ENCODE measurements at regions not wholly inside any gene's neighbourhood (a gene's known extent, or its start where the extent isn't known, plus 50 kb on each side); places are given as distances from the start of the nearest gene placed in this dataset.
"Not testable (repeated sequence)": the region's sequence is repeated elsewhere in the genome, so short reads cannot be mapped to it uniquely, and the experiment has no call there.

DNA sequence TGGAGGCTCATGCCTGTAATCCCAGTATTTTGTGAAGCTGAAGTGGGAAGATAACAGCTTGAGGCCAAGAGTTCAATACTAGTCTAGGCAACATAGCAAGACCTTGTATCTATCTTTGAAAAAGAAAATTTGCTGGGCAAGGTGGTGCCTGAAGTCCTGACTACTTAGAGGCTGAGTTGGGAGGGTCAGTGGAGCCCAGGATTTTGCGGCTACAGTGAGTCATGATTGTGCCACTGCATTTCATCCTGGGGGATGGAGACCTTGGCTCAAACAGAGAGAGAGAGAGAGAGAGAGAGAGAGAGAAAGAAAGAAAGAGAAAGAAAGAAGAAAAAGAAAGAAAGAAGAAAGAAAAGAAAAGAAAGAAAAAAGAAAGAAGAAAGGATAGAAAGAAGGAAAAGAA, 1872.3 kb upstream of the PCDH20 start:
- ATAC-seq (replicated peaks) (no peak), DNase-seq (no peak)
- Mint-ChIP-seq H3K27ac (no peak overlapping the region), H3K36me3 (no peaks in the 10 kb centered on the region), H3K27me3 (no peaks in the 10 kb centered on the region), H3K9me3 (peaks cover 5 to 8% of the 10 kb centered on the region in 2 donors), H3K4me3 (no peak overlapping the region), H3K4me1 (no peaks in the 10 kb centered on the region)

DNA sequence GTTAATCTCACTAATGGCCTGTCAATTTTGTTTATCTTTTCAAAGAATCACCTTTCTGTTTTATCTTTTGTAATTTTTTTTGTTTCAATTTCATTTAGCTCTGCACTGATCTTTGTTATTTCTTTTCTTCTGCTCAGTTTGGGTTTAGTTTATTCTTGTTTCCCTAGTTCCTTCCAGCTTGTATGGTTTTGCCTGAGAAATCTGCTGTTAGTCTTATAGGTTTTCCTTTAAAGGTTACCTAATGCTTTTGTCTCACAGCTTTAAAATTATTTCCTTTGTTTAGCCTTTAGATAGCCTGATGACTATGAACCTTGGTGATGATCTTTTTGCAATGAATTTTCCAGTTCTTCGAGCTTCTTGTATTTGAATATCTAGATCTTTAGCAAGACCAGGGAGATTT, 1869.8 kb upstream of the PCDH20 start:
- Mint-ChIP-seq H3K36me3 (no peaks in the 10 kb centered on the region), H3K4me3 (no peak overlapping the region)
- ATAC-seq (replicated peaks), result no peak

DNA sequence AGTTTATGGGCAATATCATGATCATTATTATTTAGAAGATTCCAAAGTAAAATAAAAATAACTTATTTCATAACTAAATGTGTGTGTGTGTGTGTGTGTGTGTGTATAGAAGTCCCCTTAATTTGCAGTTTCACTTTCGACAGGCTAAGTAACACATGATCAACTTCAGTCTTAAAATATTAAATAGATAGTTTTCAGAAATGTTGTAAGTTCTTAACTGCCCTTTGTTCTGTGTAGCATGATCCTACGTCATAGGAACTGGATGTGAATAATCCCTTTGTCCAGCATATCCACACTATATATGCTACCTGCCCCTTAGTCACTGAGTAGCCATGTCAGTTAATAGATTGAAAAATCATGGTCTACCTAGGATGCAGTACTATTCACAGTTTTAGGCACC, 1863.5 kb upstream of the PCDH20 start:
- DNase-seq (no peak), ATAC-seq (replicated peaks) (no peak)
- Mint-ChIP-seq H3K27me3 (no peaks in the 10 kb centered on the region), H3K27ac (no peak overlapping the region), H3K9me3 (peaks cover 0 to 7% of the 10 kb centered on the region in 2 donors), H3K36me3 (no peaks in the 10 kb centered on the region), H3K4me1 (no peaks in the 10 kb centered on the region), H3K4me3 (no peak overlapping the region)

More for the DNA sequence above, 1869.8 kb upstream of the PCDH20 start:
- peaks cover 5 to 8% of the 10 kb centered on the region in 2 donors for H3K9me3 Mint-ChIP-seq
- DNase-seq, result no peak
- H3K4me1 Mint-ChIP-seq, result no peaks in the 10 kb centered on the region
- H3K27me3 Mint-ChIP-seq, result no peaks in the 10 kb centered on the region
- no peak overlapping the region for H3K27ac Mint-ChIP-seq

DNA sequence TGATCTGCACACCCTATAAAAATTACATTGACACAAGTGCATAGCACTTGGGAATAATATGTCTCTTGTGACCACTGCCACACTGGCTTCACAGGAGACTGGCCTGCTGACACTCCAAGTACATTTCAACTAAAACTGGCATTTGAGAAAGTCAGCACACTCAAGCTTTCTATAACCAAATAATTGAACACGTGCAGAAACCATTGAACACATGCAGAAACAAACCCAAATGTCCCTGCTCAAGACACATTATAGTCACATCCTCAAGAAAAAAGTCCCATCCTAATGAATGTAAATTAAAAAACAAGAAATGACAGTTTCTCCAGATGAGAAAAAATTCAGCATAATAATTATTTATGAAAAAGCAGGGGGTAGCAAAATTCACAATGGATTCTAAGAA, 1859.1 kb upstream of the PCDH20 start:
- DNase-seq, result no peak
- H3K27ac Mint-ChIP-seq, result no peak overlapping the region
- no peaks in the 10 kb centered on the region for H3K36me3 Mint-ChIP-seq
- H3K9me3 Mint-ChIP-seq, result peaks cover 4% of the 10 kb centered on the region in 2 donors
- no peak overlapping the region for H3K4me3 Mint-ChIP-seq
- no peaks in the 10 kb centered on the region for H3K4me1 Mint-ChIP-seq
- no peaks in the 10 kb centered on the region for H3K27me3 Mint-ChIP-seq
- ATAC-seq (replicated peaks), result no peak

DNA sequence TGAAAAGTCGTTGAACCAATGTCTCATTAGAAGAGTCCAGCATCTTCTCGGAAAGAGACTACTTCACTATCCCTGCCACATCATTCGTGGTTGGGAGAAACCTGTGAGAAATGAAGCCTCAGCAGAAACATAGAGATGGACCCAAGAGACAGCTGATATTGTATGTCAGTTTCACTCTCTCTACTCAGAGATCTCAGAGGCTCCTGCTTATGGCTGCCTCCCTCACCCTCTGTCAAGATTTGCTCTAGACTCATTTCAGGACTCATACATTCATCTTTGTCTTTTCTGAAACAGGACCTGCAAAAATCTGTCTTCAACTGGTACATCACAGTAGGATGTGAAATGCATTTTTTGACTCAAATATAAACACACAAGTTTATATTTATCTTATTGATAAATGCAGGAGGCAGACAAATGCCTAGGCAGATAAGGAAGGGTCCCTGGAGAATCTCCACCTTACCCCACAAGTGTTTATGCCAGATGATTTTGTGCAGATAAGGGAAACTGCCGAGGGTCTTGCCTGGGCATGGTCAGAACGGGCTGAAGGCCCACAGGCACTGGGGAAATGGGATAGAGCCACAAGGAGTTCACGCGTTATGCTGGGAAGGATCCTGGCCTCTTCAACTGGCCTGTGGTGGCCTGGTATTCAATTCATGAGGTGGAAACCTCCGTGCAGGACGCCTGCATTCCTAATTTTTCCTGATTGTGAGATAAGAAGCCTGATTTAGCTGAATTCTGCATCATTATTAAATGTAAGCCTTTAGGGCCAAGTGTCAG, 1834.0 kb upstream of the PCDH20 start:
- no peak overlapping the region for H3K4me3 Mint-ChIP-seq
- H3K4me1 Mint-ChIP-seq, result no peaks in the 10 kb centered on the region
- H3K27ac Mint-ChIP-seq, result no peak overlapping the region
- DNase-seq (no peak), ATAC-seq (replicated peaks) (no peak)
- no peaks in the 10 kb centered on the region for H3K27me3 Mint-ChIP-seq
- H3K9me3 Mint-ChIP-seq, result peaks cover 0 to 3% of the 10 kb centered on the region in 2 donors
- no peaks in the 10 kb centered on the region for H3K36me3 Mint-ChIP-seq

DNA sequence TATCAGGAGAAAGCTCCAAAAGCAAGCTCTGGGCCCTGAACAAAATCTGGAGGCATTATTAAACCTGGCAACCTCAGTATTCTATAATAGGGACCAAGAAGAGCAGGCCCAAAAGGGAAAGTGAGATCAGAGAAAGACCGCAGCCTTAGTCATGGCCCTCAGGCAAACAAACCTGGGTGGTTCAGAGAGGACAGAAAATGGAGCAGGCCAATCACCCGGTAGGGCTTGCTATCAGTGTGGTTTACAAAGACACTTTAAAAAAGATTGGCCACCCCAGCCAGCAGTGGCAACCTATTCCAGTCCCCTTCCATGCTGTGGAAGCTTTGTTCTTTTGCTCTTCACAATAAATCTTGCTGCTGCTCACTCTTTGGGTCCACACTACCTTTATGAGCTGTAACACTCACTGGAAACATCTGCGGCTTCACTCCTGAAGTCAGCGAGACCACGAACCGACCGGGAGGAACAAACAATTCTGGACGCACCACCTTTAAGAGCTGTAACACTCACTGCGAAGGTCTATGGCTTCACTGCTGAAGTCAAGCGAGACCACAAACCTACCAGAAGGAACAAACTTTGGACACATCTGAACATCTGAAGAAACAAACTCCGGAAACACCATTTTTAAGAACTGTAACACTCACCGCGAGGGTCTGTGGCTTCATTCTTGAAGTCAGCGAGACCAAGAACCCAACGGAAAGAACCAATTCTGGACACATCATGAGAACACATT, 1821.2 kb upstream of the PCDH20 start:
- ATAC-seq (replicated peaks); H3K27me3 Mint-ChIP-seq; DNase-seq; H3K4me1 Mint-ChIP-seq; H3K36me3 Mint-ChIP-seq; H3K4me3 Mint-ChIP-seq; H3K27ac Mint-ChIP-seq: not testable (repeated sequence)
- peaks cover 0 to 10% of the 10 kb centered on the region in 2 donors for H3K9me3 Mint-ChIP-seq

DNA sequence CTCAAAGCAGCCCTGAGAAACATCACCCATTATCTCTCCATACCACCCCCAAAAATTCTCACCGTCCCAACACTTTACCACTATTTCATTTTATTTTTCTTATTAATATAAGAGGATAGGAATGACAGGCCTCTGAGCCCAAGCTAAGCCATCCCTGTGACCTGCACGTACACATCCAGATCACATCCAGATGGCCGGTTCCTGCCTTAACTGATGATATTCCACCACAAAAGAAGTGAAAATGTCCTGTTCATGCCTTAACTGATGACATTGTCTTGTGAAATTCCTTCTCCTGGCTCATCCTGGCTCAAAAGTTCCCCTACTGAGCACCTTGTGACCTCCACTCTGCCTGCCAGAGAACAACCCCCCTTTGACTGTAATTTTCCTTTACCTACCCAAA, 1802.9 kb upstream of the PCDH20 start:
- H3K27me3 Mint-ChIP-seq; ATAC-seq (replicated peaks); H3K4me3 Mint-ChIP-seq; H3K4me1 Mint-ChIP-seq; DNase-seq; H3K36me3 Mint-ChIP-seq; H3K27ac Mint-ChIP-seq: not testable (repeated sequence)
- peaks cover 9 to 11% of the 10 kb centered on the region in 2 donors for H3K9me3 Mint-ChIP-seq

DNA sequence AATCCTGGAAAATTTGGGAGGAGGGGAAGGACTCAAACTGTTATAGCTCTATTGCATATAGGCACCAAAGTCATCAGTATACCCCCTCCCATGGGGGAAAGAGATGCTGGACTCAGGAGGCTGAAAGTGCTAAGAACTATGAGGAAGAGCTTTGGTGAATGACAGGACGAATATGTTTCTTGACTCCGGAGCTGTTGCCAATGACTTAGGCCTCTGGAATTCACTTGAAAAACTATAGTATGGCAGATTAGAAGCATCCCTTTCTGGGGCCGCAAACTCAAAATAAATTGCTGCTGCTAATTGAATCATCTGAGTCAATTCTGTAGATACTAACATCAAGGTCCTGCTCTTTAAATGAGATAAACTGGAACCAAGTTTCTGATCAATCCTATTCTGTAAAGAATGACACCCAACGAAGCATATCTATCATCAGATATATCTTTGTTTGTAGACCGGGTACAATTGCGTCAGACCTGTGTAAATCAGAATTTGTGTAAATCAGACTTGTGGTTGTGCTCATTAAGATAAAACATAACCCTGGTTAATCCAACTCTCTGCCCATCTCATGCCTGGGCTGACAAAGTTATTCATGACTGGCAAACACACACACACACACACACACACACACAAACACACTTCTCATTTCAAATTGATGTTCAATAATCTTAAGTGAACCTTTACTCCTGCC, 1793.8 kb upstream of the PCDH20 start:
- Mint-ChIP-seq H3K9me3 (peaks cover 3 to 5% of the 10 kb centered on the region in 2 donors), H3K4me3 (no peak overlapping the region), H3K27me3 (no peaks in the 10 kb centered on the region), H3K27ac (no peak overlapping the region), H3K36me3 (no peaks in the 10 kb centered on the region), H3K4me1 (no peaks in the 10 kb centered on the region)
- DNase-seq, result no peak
- no peak for ATAC-seq (replicated peaks)

DNA sequence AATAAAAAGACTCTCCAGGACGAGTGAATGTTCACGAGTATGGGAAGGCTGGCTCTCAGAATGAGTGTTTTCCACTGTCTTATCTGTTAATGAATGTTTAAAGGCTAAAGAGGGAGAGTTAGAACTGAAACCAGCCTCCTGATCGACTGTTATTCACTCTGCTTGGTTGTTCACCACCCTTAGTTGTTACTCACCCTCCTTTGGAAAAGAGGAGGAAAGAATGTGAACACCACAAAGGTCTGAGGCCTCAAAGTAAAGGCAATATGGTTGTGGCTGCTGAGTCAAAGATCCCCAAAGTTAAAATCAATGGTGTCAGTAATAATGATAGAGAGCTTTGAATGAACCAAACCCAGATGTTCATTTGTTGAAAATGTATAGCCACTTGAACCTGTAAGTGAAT, 1793.2 kb upstream of the PCDH20 start:
- Mint-ChIP-seq H3K9me3 (no peaks in the 10 kb centered on the region), H3K36me3 (no peaks in the 10 kb centered on the region), H3K4me3 (no peak overlapping the region), H3K27me3 (no peaks in the 10 kb centered on the region), H3K27ac (no peak overlapping the region), H3K4me1 (no peaks in the 10 kb centered on the region)
- no peak for DNase-seq
- ATAC-seq (replicated peaks), result no peak

DNA sequence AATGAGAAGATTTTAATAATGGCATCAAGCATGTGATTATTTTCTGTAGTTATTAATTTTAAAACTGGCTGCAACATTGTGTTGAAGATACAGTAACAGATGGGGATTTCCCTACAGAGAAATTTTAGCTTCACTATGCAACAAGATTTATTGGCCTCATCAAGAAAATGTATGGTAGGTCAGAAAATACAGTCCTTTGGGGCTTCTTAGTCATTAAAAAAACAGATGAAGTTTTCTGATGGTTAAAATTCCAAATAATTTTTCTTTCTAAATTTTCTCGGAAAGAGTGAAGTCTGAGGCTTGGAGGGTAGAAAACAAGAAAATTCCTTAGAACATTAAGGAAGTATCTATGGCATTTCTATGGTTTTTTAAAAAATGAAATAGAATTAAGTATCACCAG, 1790.8 kb upstream of the PCDH20 start:
- no peaks in the 10 kb centered on the region for H3K36me3 Mint-ChIP-seq
- H3K27me3 Mint-ChIP-seq, result no peaks in the 10 kb centered on the region
- no peak overlapping the region for H3K27ac Mint-ChIP-seq
- no peak overlapping the region for H3K4me3 Mint-ChIP-seq
- no peak for ATAC-seq (replicated peaks)
- no peak for DNase-seq
- H3K9me3 Mint-ChIP-seq, result no peaks in the 10 kb centered on the region
- H3K4me1 Mint-ChIP-seq, result no peaks in the 10 kb centered on the region

DNA sequence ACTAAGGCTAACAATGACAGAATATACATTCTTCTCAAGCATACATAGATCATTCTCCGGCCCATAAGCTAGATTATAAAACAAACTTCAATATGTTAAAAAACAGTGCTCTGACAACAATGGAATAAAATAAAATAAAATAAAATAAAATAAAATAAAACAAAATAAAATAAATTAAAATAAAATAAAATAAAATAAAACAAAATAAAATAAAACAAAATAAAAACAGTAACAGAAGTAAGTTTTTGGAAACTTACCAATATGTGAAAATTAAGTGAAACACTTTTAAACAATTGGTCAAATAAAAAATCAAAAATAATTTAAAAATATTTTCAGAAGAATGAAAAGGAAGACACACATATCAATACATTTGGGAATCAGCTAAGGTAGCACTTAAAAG, 1785.8 kb upstream of the PCDH20 start:
- Mint-ChIP-seq H3K36me3 (no peaks in the 10 kb centered on the region), H3K27ac (no peak overlapping the region), H3K9me3 (no peaks in the 10 kb centered on the region), H3K4me3 (no peak overlapping the region), H3K27me3 (no peaks in the 10 kb centered on the region), H3K4me1 (no peaks in the 10 kb centered on the region)
- DNase-seq (no peak), ATAC-seq (replicated peaks) (no peak)

DNA sequence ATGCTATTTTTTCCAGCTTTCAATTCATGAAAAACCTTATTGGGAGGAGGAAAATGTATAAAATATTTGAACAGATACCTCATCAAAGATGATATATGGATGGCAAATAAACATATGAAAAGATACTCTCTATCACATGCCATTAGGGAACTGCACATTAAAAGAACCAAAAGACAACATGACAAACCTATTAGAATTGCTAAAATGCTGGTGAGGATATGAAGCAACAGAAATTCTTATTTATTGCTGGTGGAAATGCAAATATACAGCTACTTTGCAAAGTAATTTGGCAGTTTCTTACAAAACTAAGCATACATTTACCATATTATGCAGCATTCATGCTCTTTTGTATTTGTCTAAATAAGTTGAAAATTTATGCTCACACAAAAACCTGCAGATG, 1783.9 kb upstream of the PCDH20 start:
- Mint-ChIP-seq H3K9me3 (no peaks in the 10 kb centered on the region), H3K27me3 (no peaks in the 10 kb centered on the region), H3K27ac (no peak overlapping the region), H3K4me3 (no peak overlapping the region), H3K36me3 (no peaks in the 10 kb centered on the region), H3K4me1 (no peaks in the 10 kb centered on the region)
- no peak for ATAC-seq (replicated peaks)
- no peak for DNase-seq

DNA sequence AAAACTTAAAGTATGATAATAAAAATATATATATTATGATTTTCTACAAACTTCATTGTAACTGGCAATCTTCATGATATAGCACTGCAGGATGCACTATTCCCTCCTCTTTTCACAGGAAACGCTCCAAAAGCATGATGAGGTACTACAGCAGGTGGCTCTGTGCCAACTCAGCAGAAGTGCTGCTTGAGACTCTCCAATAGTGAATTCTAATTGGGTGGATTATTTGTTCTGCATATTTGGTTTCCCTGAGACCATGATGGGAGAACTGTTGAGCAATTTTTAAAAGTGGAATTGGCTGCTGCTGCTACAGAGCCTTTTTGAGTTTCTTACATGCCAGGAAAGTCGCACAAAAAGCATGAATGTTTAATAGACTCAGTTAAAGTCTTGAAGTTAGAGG, 1782.4 kb upstream of the PCDH20 start:
- Mint-ChIP-seq H3K4me1 (no peaks in the 10 kb centered on the region), H3K27ac (no peak overlapping the region)

DNA sequence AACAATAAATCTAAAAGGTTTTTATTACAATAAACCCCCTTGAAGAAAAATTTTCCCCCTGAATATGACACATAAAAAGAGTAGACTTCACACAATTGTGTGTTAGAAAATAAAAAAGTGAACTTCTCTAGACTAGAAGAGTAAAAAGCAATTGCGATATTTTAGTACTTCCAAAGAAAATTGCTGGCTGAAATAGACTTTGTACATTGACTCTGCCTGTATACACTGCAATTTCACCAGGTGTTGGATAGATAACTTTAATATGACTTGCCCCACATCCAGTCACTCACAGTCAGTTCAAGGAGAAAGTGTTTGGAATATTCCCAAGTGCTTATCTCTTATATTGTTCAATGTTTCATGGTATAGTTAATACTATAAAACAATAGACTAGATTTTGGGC, 1780.1 kb upstream of the PCDH20 start:
- no peak for ATAC-seq (replicated peaks)
- no peak for DNase-seq
- no peak overlapping the region for H3K27ac Mint-ChIP-seq
- no peaks in the 10 kb centered on the region for H3K36me3 Mint-ChIP-seq
- no peaks in the 10 kb centered on the region for H3K4me1 Mint-ChIP-seq
- H3K9me3 Mint-ChIP-seq, result no peaks in the 10 kb centered on the region
- no peaks in the 10 kb centered on the region for H3K27me3 Mint-ChIP-seq
- H3K4me3 Mint-ChIP-seq, result no peak overlapping the region

More for the DNA sequence above, 1782.4 kb upstream of the PCDH20 start:
- no peak for DNase-seq
- H3K27me3 Mint-ChIP-seq, result no peaks in the 10 kb centered on the region
- no peak overlapping the region for H3K4me3 Mint-ChIP-seq
- ATAC-seq (replicated peaks), result no peak
- H3K36me3 Mint-ChIP-seq, result no peaks in the 10 kb centered on the region
- H3K9me3 Mint-ChIP-seq, result no peaks in the 10 kb centered on the region

DNA sequence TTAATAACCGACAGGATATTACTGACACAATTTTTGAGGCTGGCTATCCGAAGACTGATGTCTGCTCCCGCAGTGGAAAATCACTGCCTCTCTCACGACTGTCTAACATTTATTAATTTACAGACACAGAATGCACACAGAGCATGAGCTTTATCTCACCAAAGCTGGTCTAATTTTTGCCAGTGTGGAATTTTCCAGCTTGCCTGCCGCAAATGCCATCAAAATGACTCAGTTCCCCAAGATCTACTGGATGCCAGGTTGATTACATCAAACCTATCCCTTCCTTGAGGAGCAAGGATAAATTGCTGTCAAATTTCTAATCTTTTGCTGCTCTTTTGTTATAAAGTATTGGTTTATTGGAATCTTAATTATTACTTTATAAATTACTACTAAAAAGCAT, 1775.1 kb upstream of the PCDH20 start:
- Mint-ChIP-seq H3K4me1 (no peaks in the 10 kb centered on the region), H3K36me3 (no peaks in the 10 kb centered on the region), H3K9me3 (peaks cover 0 to 4% of the 10 kb centered on the region in 2 donors), H3K27me3 (no peaks in the 10 kb centered on the region), H3K4me3 (no peak overlapping the region), H3K27ac (no peak overlapping the region)
- ATAC-seq (replicated peaks) (no peak), DNase-seq (no peak)
